Natural killer cell treated with Interleukin-12 subunit alpha and Interleukin-12 subunit beta and Interleukin-15 and Interleukin-18, amount 100 ng/mL, for 72 hours (primary cell): ENCODE measurements at regions not wholly inside any gene's neighbourhood (a gene's known extent, or its start where the extent isn't known, plus 50 kb on each side); places are given as distances from the start of the nearest gene placed in this dataset.

Source experiments
- ATAC-seq, 2 donors: fragments of 150-1000 bp; cut with Tn5 transposase in 1 of 2; sonication (Bioruptor Pico), chemical (Tn5 transposase) in 1 of 2; 2 replicates each; pipeline ENCODE4 v1.10.0; 2021
- DNase-seq: peaks from one replicate; pipeline ENCODE4 v3.0.0; 2022; ENCODE audit warnings: low spot score
- H3K27ac Mint-ChIP-seq, 2 donors: 1 replicate in 1 of 2; 2 replicates in 1 of 2; pipeline ENCODE4 v1.8.0; 2022; ENCODE audit warnings: mixed read lengths in 2 of 2, mild to moderate bottlenecking in 1 of 2, moderate library complexity in 1 of 2
- H3K27me3 Mint-ChIP-seq, 2 donors: 1 replicate in 1 of 2; 2 replicates in 1 of 2; pipeline ENCODE4 v1.8.0; 2022; ENCODE audit warnings: mixed read lengths in 2 of 2
- H3K36me3 Mint-ChIP-seq: one replicate; pipeline ENCODE4 v1.8.0; 2022; ENCODE audit warnings: mixed read lengths
- H3K4me1 Mint-ChIP-seq, 2 donors: 1 replicate in 1 of 2; 2 replicates in 1 of 2; pipeline ENCODE4 v1.8.0; 2022; ENCODE audit warnings: low read depth in 2 of 2, mixed read lengths in 2 of 2, mild to moderate bottlenecking in 1 of 2
- H3K4me3 Mint-ChIP-seq: one replicate; pipeline ENCODE4 v1.8.0; 2022; ENCODE audit warnings: mixed read lengths
- H3K9me3 Mint-ChIP-seq: 2 replicates; pipeline ENCODE4 v1.8.0; 2022; ENCODE audit warnings: mixed read lengths

DNA sequence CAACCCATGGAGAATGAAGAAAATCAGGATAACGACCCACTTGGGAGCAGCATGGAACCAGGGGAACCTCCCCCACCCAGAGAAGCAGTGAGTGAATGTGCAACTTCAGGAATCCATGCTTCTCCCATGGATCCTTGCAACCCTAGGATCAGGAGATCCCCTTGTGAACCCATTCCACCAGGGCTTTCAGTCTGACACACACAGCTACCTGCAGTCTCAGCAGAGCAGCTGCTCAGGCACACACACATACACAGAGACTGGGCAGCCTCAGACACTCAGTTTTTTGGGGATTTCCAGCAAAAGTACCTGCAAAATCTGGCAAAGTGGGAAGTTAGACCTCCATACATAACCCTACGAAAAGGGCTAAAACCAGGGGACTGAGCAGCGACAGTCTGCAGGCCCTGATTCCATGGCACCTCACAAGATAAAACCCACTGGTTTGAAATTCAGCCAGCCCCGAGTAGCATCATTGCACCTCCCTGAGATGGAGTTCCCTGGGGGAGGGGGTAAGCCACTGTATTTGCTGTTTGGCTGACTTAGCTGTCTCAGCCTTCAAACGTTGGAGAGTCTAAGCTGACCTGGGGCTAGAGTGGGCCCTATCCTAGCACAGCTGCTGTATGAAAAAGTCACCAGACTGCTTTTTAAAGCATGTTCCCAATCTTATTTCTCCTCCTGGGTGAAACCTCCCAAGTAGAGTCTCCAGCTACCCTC, 737.5 kb upstream of the NDST4 start:
- Mint-ChIP-seq H3K27me3 (no peaks in the 10 kb centered on the region), H3K4me1 (no peaks in the 10 kb centered on the region), H3K4me3 (no peak overlapping the region), H3K27ac (no peak overlapping the region), H3K9me3 (no peaks in the 10 kb centered on the region), H3K36me3 (no peaks in the 10 kb centered on the region)
- DNase-seq (no peak), ATAC-seq (no peak)

DNA sequence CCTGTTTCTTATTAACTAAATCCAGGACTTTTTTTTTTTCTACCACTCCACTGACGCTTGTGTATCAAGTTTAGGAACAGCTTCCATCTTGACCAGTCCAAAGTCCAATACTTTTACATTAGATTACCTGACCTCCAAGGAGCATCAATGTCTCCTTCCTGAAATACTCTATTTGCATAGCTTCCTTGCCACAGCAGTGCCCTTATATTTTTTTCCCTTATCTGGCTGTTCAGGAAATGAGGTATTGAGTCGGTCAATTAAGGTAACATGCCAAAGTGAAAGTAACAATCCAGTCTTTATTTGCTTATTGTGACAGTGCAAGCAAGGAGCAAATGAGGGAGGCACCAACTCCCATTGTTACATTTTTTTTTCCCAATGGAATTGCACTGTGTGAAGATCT, 730.8 kb upstream of the NDST4 start:
- Mint-ChIP-seq H3K27ac (no peak overlapping the region), H3K36me3 (peaks cover 7% of the 10 kb centered on the region), H3K9me3 (peaks cover 7% of the 10 kb centered on the region), H3K4me3 (no peak overlapping the region), H3K27me3 (no peaks in the 10 kb centered on the region), H3K4me1 (no peaks in the 10 kb centered on the region)
- ATAC-seq (no peak), DNase-seq (no peak)

DNA sequence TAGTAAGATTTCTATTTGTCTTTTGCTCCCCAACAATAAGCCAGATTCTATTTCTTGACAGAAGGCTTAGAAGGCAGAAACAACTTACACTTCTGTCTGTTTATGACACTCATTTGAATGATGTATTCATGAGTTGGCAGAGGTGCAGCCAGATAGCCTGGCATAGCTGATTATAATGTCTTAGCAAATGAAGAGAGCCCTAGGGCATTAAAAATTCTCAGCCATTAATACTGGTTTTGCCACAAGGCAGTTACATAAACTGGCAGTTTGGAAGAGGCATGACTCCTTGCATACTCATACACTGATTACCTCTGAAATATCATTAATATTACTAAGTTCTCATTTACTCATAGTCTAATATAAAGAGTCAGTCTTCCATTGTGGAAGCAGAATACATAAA, 728.5 kb upstream of the NDST4 start:
- ATAC-seq (no peak), DNase-seq (no peak)
- H3K4me3 Mint-ChIP-seq, result no peak overlapping the region
- H3K9me3 Mint-ChIP-seq, result peaks cover 18% of the 10 kb centered on the region
- H3K4me1 Mint-ChIP-seq, result no peaks in the 10 kb centered on the region
- H3K36me3 Mint-ChIP-seq, result peaks cover 13% of the 10 kb centered on the region
- H3K27ac Mint-ChIP-seq, result no peak overlapping the region
- no peaks in the 10 kb centered on the region for H3K27me3 Mint-ChIP-seq

DNA sequence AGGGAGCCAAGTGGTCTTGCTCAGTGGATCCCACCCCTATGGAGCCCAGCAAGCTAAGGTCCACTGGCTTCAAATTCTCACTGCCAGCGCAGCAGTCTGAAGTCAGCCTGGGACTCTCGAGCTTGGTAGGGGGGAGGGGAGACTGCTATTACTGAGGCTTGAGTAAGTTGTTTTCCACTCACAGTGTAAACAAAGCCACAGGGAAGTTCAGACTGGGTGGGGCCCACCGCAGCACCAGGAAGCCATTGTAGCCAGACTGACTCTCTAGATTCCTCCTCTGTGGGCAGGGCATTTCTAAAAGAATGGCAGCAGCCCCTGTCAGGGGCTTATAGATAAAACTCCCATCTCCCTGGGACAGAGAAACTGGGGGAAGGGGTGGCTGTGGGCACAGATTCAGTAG, 721.0 kb upstream of the NDST4 start:
- H3K9me3 Mint-ChIP-seq, result peaks cover 27% of the 10 kb centered on the region
- H3K27me3 Mint-ChIP-seq, result no peaks in the 10 kb centered on the region
- H3K4me3 Mint-ChIP-seq, result no peak overlapping the region
- H3K4me1 Mint-ChIP-seq, result no peaks in the 10 kb centered on the region
- ATAC-seq, result no peak
- no peak overlapping the region for H3K27ac Mint-ChIP-seq
- peaks cover 12% of the 10 kb centered on the region for H3K36me3 Mint-ChIP-seq
- DNase-seq, result no peak

DNA sequence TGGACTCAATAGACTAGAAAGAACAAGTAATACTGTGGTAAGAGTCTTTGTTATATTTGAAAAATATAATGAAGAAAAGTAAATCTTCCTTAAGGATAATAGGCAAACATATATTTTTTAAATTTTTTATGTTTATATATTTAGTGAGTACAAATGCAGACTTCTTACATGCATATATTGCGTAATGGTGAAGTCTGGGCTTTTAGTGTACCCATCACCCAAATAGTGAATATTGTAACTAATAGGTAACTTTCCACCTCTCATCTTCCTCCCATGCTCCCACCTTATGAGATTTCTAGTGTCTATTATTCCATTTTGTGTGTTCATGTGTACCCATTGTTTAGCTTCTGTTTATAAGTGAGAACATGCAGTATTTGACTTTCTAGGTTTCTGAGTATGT, 711.2 kb upstream of the NDST4 start:
- DNase-seq, result no peak
- Mint-ChIP-seq H3K27ac (no peak overlapping the region), H3K9me3 (peaks cover 14% of the 10 kb centered on the region), H3K4me1 (no peaks in the 10 kb centered on the region), H3K27me3 (no peaks in the 10 kb centered on the region), H3K4me3 (no peak overlapping the region), H3K36me3 (peaks cover 14% of the 10 kb centered on the region)
- ATAC-seq, result no peak

DNA sequence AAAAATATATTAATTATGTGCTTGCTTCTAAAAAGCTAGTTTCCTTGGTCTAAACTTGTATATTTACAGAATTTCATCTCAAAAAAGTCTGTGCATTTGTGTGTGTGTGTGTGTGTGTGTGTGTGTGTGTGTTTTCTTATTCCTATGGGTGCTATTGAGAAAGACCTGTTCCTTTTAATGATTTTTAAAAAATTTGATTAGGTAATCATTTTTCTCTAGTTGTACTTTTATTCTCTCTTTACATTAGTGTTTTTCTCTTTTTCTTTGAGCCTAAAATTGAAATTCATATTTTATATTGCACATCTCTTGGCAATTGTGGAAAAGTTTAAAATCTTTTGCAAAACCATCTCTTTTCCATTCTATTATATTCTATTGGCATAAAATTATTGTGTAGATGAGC, 690.4 kb upstream of the NDST4 start:
- Mint-ChIP-seq H3K9me3 (peaks cover 15% of the 10 kb centered on the region), H3K36me3 (no peaks in the 10 kb centered on the region), H3K4me3 (no peak overlapping the region), H3K4me1 (no peaks in the 10 kb centered on the region), H3K27me3 (no peaks in the 10 kb centered on the region), H3K27ac (no peak overlapping the region)
- ATAC-seq (no peak), DNase-seq (no peak)

DNA sequence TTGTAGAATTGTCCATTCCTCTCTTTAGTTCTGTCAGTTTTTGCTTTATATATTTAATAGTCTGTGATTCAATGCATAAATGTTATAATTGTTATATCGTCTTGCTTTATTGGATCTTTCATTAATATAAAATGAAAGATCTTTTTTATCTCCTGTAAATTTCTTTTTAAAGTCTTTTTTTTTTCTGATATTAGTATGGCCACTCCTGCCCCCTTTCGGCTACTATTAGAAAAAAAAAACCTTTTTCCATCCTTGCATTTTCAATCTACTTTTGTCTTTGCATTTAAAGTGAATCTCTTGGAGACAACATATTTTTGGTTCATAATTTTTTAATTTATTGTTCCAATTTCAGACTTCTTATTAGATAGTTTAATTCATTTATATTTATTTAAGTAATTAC, 677.4 kb upstream of the NDST4 start:
- ATAC-seq (no peak), DNase-seq (no peak)
- no peaks in the 10 kb centered on the region for H3K27me3 Mint-ChIP-seq
- H3K27ac Mint-ChIP-seq, result no peak overlapping the region
- peaks cover 6% of the 10 kb centered on the region for H3K36me3 Mint-ChIP-seq
- no peak overlapping the region for H3K4me3 Mint-ChIP-seq
- peaks cover 5% of the 10 kb centered on the region for H3K9me3 Mint-ChIP-seq
- H3K4me1 Mint-ChIP-seq, result no peaks in the 10 kb centered on the region

DNA sequence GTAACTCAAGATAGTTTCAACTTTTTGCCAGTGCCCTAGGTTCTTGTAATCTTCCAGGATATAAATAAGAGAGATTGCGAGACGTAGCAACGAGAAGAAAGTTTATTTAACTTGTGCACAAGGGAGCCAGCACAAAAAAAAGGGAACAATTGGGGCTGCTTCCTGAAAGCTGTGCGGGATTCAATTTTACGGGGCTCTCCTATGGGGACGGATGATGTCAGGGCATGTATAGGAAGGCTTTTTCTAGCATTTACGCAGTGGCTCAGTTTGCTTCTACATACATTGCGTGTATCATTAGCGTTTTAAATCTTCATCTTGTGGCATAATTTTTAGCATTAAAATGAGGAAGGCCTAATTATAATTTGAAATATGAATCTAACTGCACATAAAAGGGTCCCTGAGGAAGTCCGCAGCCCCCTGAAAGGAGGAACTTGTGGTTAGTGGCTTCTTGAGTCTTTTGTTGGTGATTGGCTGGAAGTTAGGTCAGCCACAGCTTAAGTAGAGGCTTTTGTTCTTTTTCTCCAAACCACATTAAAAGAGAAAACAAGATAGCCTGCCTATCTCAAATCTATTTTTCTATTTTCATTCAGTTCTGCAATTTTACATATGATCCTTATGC, 668.2 kb upstream of the NDST4 start:
- Mint-ChIP-seq H3K4me1 (no peaks in the 10 kb centered on the region), H3K9me3 (peaks cover 11% of the 10 kb centered on the region), H3K27ac (no peak overlapping the region), H3K4me3 (no peak overlapping the region), H3K27me3 (no peaks in the 10 kb centered on the region), H3K36me3 (peaks cover 7% of the 10 kb centered on the region)
- ATAC-seq, result no peak
- no peak for DNase-seq

DNA sequence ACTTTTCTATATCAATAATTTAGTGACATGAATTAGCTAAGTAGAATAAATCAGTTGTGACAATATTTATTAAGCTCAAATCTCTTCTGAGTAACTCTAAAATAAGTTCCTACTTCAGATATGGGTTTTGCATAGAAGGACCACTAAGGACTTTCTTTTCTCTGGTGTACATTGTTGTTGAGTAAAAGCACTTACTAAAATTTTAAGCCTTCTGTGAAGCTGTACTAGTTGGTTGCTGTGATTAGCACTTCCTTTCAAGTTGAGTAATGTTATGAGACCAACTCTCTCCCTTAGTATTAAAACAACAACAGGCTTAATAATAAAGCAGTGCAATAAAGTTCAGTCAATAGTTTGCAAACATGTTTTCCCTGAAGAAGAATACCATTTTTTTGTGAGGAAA, 667.4 kb upstream of the NDST4 start:
- H3K36me3 Mint-ChIP-seq, result peaks cover 7% of the 10 kb centered on the region
- no peak for ATAC-seq
- H3K27ac Mint-ChIP-seq, result no peak overlapping the region
- H3K4me1 Mint-ChIP-seq, result no peaks in the 10 kb centered on the region
- H3K27me3 Mint-ChIP-seq, result no peaks in the 10 kb centered on the region
- DNase-seq, result no peak
- no peak overlapping the region for H3K4me3 Mint-ChIP-seq
- H3K9me3 Mint-ChIP-seq, result peaks cover 11% of the 10 kb centered on the region

DNA sequence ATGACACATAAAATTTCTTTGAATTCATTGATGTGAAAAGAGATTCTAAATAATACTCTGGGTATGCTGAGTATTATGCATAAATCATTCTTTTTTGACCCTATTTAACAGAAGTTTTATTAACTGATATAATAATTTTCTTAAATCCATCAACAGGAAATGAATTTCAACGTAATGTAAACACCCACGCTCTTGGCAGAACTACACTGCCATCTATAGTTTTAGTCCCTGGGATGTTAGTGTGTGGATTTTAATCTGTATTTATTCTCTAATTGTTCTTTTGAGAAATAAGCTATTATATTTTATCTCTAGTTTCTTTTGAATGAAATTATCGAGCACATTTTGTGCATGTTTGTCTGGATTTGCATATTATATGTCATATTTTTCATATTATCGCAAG, 666.8 kb upstream of the NDST4 start:
- Mint-ChIP-seq H3K36me3 (peaks cover 7% of the 10 kb centered on the region), H3K4me1 (no peaks in the 10 kb centered on the region), H3K4me3 (no peak overlapping the region), H3K27me3 (no peaks in the 10 kb centered on the region), H3K27ac (no peak overlapping the region), H3K9me3 (peaks cover 11% of the 10 kb centered on the region)
- no peak for DNase-seq
- ATAC-seq, result no peak

DNA sequence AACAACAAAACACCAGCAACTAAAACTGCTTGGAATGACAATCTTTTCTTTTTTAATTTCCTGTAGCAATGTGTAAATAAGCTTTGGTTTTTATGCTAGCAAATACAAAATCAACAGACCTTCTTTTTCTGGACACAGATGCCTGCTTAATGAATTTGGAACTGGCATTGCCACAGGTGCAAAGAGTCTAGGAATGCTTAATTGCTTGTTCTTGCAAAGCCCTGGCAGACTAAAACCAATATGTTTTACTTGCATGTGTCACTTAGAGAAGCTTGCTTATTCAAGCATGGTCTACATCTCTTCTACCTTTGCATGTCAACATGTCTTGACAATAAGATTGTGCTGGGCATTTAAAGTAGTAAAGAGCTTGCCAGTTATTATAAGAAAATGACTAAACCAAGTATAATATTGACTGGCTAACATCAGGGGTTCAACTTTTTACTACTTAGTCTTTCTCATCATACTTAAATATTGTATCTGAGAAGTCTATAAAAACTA, 656.7 kb upstream of the NDST4 start:
- Mint-ChIP-seq H3K4me1 (no peaks in the 10 kb centered on the region), H3K4me3 (no peak overlapping the region), H3K36me3 (no peaks in the 10 kb centered on the region), H3K27me3 (no peaks in the 10 kb centered on the region), H3K9me3 (peaks cover 4% of the 10 kb centered on the region), H3K27ac (no peak overlapping the region)
- ATAC-seq (no peak), DNase-seq (no peak)

DNA sequence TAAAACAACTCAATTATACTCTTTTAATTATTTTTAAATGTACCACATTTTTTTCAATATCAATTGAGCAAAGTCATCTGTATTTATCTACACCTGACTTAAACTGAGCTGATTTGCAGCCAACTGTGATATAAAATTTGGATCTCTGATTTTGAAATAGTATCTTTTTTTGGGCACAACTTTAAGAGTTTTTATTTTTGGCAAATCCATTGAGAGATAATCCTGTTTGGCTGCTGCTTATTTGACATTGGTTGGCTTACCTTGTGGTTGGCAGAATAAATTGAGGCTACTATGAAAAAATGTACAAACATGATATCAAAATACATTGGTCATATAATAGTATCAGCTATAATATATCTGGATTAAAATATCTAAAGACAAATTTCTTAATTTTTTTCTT, 656.0 kb upstream of the NDST4 start:
- Mint-ChIP-seq H3K27ac (no peak overlapping the region), H3K4me1 (no peaks in the 10 kb centered on the region), H3K27me3 (no peaks in the 10 kb centered on the region), H3K36me3 (no peaks in the 10 kb centered on the region), H3K9me3 (peaks cover 4% of the 10 kb centered on the region), H3K4me3 (no peak overlapping the region)
- no peak for ATAC-seq
- DNase-seq, result no peak

DNA sequence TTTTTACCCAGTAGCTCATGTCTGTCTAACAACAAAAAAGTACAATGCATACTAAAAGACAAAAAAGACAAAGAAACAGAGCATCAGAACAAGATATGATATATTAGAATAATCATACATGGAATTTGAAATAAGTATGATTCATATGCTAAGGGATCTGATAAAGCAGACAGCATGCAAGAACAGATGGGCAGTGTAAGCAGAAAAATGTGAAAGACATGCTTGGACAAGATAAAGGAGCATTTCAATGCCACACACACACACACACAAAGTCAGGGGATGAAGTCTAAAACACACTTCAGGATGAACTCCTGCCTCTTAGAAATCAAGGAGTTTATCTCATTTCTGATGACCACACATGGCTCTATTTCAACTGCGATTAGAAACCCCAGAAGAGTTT, 649.6 kb upstream of the NDST4 start:
- Mint-ChIP-seq H3K9me3 (peaks cover 6% of the 10 kb centered on the region), H3K27ac (no peak overlapping the region), H3K4me3 (no peak overlapping the region), H3K27me3 (no peaks in the 10 kb centered on the region), H3K36me3 (no peaks in the 10 kb centered on the region), H3K4me1 (no peaks in the 10 kb centered on the region)
- no peak for DNase-seq
- ATAC-seq, result no peak

DNA sequence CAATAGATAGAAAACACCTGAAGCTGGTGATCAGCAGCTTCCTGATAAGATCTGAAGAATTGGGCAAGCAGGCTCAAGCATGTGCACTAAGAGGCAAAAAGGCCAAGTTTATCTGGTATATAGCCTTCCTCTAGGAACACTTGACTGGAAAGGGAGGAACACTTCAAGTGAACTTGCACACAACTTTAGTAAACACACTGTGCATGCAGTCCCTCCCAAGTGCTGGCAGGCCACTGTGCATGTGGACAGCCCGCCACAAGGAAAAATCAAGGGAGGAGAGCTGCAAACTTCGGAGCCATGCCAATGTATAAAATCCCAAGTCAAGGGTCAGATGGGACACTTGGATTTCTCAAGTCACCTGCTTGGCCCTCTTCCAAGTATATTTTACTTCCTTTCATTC, 645.8 kb upstream of the NDST4 start:
- no peaks in the 10 kb centered on the region for H3K27me3 Mint-ChIP-seq
- no peak overlapping the region for H3K4me3 Mint-ChIP-seq
- no peaks in the 10 kb centered on the region for H3K36me3 Mint-ChIP-seq
- DNase-seq (no peak), ATAC-seq (no peak)
- H3K9me3 Mint-ChIP-seq, result peaks cover 3% of the 10 kb centered on the region
- no peak overlapping the region for H3K27ac Mint-ChIP-seq
- H3K4me1 Mint-ChIP-seq, result no peaks in the 10 kb centered on the region

DNA sequence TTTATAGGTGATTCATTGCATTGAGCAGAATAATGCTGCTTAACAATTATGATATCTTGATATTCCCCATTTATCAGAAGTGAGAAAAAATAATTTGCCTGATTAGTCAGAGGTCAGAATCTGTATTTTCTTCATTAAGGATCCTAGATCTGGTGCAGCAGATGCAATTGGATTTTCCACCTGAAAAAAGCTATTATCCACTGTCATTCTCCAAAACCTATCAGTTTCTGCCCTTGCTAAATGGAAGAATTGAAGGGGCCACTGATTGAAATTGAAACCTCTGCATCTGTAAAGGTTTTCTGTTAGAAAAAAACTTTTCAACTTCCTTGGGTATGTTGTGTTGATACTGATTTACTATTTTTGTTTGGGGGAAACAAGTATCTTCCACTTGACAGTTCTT, 636.0 kb upstream of the NDST4 start:
- Mint-ChIP-seq H3K4me1 (no peaks in the 10 kb centered on the region), H3K9me3 (peaks cover 9% of the 10 kb centered on the region), H3K27ac (no peak overlapping the region), H3K36me3 (peaks cover 5% of the 10 kb centered on the region), H3K27me3 (no peaks in the 10 kb centered on the region), H3K4me3 (no peak overlapping the region)
- DNase-seq (no peak), ATAC-seq (no peak)
